GM21528 (cell line): ENCODE measurements at regions not wholly inside any gene's neighbourhood (a gene's known extent, or its start where the extent isn't known, plus 50 kb on each side); places are given as distances from the start of the nearest gene placed in this dataset.
A peak's percentile ranks its signal among the peaks of the same experiment; 100 is the strongest.
"Not testable (repeated sequence)": the region's sequence is repeated elsewhere in the genome, so short reads cannot be mapped to it uniquely, and the experiment has no call there.

Experiments used
- ATAC-seq: cut with Tn5 transposase; IDR thresholded peaks from one replicate; pipeline ENCODE4 v1.9.1; 2021; ENCODE audit warnings: mild to moderate bottlenecking, moderate library complexity; ENCODE audit not compliant: unreplicated experiment, low FRiP score

DNA sequence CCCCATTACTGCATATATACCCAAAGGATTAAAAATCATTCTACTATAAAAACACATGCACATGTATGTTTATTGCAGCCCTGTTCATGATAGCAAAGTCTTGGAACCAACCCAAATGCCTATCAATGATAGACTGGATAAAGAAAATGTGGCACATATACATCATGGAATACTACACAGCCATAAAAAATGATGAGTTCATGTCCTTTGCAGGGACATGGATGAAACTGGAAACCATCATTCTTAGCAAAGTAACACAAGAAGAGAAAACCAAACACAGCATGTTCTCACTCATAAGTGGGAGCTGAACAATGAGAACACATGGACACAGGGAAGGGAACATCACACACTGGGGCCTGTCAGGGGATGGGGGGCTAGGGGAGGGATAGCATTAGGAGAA lies 180.0 kb upstream of the TENT5A start:
- ATAC-seq, result not testable (repeated sequence)

DNA sequence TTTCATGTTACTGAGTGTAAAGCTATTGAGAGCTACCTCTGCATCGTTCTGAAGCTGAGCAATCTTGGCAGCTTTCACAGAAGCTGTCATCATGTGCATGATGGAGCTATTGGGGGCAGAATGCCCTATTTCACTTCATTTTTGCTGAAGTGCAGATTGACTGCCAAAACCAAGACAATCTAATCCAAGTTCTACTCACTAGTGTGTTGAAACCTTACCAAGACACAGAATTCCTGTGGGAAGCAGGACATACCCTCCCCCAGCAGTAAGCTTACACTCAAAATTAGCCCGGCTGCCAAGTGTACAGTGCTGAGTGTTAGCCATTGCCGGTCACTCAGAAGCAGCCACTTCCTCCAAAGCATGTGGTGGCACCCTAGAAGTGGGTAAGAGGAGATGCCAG lies 177.3 kb upstream of the TENT5A start:
- no peak for ATAC-seq

DNA sequence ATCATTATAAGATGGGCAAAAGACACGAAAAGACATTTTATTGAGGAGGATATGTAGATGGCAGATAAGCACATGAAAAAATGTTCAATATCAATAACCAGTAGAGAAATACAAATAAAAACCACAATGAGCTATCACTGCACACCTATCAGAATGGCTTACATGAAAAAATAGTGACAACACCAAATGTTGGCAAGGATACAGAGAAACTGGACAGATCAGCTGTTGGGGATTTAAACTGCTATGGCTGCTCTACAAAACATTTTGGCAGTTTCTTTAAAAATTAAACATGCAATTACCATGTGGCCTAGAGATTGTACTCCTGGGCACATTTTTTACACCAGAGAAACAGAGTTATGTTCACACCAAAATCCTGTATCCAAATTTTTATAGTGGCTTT lies 172.7 kb upstream of the TENT5A start:
- no peak for ATAC-seq

DNA sequence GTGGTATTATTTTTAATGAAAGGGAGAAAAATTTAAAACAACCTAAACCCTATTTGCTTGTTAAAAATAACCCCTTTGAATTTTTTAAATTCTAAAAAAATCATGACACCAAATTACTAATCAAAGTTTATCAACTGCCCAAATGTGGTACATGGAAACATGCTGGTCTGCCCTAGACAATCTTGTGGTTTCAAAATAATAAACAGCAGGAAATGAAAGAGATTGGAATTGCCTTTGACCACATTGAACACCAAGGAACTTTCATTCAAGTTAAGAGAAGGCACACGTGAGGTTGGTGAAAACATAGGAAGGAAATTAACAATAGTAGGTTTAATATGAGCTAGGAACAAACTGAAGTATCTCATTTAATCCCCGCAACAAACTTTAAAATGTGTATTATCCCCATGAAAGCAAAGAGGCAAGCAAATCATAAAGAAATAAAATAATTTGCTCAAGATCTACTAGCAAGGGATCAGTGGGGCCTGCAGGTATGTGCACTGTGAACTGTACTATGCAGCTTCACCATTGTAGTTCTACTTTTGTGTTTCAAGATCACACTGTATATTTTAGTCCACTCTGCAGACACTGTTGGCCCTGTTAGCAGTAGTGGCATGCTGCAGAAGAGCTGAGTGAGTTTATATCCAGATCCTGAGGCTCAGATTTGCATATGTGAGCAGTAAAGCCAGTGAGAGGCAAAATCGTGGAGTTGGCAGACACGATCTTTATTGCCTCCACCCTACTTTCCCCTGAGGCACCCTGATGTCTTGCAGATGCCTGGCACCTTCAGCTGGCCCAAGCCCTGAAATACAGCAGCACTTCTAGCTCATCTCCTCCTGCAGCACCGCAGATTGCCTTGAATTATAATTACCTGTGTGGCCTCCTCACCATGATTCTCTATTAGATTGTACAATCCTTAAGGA lies 157.8 kb upstream of the TENT5A start:
- ATAC-seq, result no peak

DNA sequence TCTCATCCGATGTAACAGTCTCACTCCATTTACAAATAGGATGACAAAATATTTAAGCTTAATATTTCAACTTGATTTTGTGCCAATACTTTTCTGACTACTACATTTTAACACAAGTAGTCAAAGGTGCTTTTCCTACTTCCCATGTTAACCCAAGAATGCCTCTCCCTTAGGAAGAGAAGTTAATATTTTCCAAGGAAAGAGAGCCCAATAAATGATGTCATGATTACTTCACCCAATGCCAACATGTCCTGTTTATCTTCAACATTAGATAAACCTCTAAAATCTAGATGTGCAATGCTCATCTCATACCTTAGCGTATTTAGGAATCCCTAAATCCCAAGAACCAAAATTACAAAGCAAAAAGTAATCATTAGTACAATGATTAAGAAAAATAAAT lies 156.7 kb upstream of the TENT5A start:
- ATAC-seq, result no peak

DNA sequence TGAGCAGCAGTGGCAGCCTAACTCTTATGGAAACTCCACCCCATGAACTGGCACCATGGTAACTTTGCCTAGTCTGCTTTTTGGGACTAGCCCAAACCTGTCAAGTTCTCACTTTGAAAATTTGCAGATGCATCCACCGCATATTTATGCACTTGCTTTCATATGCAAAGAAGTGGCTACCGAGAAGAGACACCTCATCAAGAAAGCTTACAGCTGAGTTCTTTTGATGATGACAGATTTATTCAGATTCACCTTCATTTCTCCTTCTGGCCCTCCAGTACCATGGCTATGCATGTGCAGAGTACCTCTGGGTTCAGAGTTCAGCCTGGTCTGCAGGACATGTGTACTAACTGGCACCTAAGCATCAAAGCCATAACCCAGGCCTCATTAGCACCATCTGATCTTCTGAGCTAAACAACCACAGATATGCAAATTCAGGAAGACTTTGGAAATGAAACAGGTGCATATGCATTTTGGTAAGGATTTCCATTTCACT lies 154.3 kb upstream of the TENT5A start:
- peak; percentile 74 for ATAC-seq

DNA sequence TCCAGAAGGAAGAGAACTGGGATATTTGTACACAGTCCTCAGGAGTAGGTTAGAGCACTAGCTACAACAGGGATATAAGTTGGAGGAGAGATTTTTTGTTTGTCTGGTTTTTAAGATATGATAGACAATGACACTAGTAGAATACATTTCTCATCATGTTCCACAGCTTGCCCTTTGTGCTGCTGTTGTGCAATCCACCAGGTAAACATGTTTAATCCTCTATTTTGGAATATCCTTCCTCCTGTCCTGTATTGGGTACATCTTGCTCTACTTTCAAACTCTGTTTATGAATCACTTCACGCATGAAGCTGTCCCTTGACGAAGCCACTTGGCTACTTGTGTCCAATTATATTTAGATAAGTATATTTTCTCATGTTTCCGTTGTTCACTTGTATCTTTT lies 153.6 kb upstream of the TENT5A start:
- ATAC-seq, result no peak

DNA sequence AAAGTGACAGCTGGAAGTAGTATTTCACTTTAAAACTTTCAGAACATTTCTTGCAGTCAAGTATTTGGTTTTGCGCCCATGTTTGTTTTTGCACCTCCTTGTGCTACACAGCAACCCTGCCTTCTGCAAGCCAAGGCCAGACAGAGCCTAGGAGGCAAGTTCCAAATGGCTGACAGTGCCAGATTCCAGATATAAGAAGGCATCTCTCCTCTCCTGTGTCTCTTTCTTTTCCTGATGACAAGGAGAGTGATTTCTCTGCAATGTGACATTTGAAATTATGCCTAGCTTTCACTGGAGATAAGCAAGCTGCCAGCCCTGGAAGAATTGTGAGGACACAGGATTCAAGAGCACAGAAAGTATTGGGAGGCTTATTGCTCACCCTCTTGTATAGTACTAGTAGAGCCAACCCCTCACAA lies 149.1 kb upstream of the TENT5A start:
- ATAC-seq, result no peak

DNA sequence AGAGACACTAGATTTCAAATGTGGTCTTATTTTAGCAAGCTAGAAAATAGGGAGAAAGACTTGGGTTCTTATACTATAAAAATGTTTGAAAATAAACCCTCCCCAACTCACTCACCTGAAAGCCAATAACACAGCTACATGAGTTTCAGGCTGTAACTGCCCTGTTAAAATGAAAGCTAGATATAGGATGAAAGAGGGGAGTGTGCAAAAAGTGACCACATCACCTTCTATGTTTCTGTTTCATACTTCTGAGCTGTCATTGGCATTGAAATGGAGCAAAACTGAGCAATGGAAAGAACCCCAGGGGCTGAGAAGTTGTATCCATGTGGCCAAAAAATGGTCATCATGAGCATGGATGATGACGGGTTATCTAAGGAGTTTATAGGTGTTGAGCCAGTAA lies 148.1 kb upstream of the TENT5A start:
- peak; percentile 89 for ATAC-seq

DNA sequence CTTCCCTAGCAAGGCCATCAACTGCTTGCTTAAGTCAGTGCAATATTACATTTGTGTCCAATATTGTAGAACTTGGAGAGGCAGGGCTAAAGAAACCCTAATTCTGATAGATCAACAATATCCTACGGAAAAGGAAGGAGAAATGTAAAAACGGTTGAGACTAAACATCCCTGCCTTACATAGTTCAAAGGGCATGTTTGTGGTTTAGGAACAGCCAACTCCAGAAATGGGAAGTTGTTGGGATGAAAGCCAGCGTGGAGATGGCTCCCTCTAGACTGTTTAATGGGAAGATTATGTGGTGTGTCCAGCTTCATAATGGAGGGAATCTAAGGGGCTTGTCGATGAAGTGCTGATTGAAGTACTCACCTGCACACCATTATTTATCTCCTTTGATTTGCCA lies 145.3 kb upstream of the TENT5A start:
- no peak for ATAC-seq

DNA sequence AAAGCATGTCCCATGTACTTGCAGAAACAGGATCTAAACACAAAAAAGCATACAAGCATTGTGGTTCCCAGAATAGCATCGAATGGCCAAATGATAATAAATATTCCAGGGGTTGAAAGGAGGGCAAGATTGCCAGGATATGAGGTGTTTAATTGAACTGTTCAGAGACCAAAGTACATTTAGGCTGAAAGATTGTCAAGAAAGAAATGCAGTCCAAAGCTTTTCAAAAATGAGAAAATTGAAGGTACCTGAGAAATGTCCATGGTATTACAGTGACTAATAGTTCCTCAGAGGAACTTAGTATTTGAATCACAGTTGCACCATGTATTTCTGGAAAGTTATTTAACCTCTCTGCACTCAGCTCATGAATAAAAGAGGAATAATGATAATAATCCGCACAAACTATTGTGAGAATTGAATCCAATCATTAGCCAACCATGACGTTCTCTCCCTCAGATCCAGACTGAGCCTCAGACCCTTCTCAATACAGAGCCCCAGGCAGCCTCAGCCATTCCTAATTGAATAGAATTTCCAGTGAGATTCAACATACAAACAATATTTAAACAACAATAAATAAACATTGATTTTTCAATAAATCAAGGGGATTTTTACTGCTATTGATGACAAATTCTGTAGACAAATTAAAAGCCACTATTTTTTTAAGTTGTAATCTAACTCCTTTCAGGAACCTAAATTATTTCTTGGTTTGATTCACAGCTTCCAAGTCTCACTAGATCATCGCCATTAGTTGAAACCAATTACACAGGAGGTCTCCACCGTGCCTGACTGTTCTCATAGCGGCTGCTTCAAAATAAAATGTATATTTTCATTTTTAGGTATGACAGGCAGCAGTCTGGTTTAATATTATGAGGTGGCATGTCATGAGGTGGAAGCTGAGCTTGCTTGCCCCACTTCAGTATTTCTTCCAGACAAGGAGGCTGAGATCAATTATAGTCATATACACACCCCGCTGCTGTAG lies 144.3 kb upstream of the TENT5A start:
- ATAC-seq, result no peak

DNA sequence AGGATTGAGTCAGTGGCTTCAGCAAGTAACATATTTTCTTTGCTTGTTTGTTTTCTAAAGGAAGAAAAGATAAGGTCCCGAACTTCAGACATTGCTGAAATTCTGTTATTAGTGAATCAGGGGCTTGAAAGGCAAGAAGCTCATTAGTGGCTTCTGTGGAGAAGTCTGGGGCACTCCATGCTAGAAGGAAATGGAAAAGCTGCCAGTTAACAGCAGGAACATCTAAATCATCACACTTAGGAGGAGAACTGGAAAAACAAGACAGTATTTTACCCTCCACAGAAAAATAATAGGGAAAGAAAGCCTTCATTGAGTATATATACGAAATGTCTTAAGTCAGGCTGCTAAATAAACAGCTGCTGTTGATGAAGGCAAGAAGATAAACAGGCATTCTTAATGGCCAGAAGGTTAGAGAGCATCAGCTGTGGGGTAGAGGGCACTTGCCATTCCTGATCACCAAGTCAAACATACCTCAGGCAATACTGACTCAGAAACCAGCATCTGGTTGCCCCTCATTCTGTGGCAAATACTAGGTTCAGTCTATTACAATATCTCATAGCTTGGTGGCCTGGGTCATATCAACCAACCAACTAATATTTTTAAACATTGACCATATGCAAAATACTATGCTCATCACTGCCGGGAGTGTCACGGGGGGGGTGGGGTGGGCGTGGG lies 143.2 kb upstream of the TENT5A start:
- no peak for ATAC-seq

DNA sequence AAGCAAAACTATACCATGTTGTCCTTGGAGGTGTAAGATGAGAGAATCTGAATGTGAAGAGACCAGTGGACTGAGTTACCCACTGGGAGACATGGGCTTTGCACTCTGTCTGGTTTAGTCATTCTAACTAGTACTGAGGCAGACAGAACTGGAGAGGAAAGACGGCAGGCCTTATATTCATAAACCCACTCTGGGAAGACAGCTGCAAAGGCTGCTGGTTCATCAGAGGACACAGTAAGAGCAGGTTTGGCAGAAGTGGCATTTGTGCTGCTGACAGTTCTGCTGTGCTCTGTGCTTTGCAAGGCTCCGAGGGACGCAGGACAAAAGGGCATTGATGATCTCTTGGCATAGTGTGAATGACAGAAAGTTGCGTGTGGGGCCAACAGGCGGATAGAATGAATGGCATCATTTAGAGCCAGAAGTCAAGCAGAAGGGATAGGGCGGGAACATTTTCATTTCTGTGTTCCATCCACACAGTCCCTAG lies 142.3 kb upstream of the TENT5A start:
- ATAC-seq, result no peak

DNA sequence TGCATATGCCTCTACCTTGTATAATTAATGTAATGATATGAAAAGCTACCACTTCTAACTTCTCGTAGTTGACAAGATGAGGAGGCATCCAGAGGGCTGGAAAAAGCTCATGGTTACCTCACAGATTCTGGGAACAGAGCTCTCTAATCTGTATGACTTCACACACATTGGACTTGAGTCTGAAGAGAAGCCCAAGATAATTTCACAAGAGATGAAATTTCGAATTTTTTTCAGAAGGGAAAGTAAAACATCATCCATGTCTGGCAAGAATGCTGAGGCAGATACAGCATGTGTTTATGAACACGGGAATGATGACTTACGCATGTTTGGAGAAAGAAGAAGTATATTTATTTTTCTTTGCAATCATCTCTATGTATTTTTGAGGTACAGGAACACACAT lies 141.8 kb upstream of the TENT5A start:
- no peak for ATAC-seq

DNA sequence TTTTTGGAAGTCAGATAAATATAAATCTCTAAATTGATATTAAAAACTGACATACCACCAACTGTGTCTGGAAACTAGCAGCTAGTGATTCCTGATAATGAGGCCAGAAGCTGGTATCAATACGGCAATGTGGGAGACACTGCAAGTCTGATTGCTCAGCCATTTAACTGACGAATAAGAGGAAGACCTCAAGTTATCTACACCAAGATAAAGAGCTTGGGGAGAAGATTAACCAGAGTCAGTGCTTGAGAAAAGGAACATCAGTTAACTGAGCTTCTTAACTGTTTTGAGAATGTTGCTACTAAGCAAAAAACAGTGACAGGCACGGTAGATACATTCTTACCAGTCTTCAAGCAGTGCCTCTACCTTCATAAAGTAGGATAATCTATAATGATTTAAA lies 140.4 kb upstream of the TENT5A start:
- no peak for ATAC-seq

DNA sequence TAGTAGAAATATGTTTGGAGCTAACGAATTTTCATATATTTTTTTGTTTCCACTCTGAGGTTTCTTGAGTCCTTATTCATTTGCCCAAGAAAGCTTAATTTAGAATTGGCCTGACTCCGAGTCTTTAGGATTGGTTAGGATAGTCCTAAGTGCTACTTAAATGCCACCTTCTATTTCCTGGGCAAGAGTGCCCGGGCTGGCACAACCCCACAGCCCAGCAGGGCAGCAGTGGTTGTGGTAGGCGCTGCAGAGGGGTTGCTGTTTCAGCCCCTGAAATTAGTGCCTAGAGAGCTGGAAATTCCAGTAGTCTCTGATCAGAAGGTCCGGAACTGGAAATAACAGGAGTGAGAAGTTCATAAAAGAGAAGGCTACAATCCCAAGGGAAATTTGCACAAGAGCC lies 139.4 kb upstream of the TENT5A start:
- no peak for ATAC-seq

DNA sequence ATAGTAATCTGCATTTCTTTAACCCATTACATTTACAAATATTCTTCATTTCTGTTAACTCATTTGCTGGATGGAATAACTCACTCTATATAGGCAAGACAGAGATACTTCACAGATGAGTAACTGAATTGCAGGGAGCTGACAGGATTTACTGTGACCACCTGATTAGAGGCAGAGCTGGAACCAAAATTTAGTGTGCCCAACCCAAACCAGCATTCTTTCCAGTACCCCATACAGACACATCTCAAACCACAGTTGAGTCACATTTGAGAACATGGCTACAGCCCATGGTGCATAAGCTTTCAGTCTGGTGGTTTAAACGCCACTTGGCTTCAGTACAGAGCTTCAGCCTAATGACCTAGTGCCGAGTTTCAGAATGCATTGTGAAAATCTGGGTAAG lies 138.4 kb upstream of the TENT5A start:
- ATAC-seq, result no peak

DNA sequence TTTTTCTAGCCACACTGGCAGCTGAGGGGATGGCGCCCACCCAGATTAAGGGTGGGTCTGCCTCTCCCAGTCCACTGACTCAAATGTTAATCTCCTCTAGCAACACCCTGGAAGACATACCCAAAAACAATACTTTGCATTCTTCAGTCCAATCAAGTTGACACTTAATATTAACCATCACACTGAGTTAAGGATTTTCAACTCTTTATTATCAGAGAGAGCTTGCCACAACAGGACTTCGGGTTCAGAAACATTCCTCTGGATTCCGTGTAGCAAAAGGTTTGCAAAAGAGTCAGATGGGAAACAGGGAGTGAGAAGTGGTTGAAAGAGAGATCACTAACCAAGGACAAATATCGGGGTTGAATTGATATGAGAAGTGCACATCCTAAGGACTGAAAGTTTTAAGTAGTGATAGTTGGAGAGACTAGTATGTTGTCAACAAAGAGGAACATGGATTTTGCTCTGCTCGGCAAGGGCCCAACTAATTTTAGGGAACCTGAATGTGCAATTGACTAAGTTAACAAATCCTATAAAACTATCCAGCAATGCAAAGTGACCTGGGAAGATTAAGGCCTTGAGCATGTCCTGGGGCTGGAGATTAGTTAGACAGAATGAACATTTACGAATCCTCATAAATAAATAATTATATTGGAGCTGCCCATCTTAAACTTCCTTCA lies 137.0 kb upstream of the TENT5A start:
- ATAC-seq, result no peak

DNA sequence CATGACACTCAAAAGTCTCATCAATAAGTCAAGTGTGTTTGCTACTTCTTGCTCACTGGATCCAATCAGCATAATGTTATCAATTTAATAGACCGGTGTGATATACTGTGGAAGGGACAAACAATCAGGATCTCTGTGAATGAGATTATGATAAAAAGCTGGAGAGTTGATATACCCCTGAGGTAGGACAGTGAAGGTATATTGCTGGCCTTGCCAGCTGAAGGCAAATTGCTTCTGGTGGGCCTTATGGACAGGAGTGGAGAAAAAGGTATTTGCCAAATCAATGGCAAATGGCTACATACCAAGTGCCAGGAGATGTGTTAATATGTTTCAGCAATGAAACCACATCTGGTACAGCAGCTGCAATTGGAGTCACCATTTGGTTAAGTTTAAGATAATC lies 134.4 kb upstream of the TENT5A start:
- not testable (repeated sequence) for ATAC-seq

DNA sequence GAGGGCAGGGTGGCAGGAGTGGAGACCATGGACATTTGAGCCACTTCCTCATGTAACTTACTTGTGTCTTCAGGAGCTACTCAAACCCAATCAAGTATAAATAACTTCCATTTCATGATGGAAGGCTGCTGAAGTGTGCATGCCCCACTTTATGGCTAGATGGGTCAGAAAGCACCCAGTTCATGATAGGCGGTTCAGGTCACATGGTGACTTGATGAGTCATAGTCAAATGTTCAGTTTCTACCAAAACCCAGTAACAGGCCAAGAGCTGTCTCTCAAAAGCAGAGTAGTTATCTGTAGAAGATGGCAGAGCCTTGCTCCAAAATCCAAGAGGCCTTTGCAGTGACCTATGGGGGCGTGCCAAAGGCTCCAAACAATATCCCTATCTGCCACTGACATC lies 133.7 kb upstream of the TENT5A start:
- no peak for ATAC-seq
